ENCODE measurements at regions not wholly inside any gene's neighbourhood (a gene's known extent, or its start where the extent isn't known, plus 50 kb on each side); places are given as distances from the start of the nearest gene placed in this dataset.
A peak's percentile ranks its signal among the peaks of the same experiment; 100 is the strongest.

- no peaks in the 10 kb centered on the region for H3K36me3 ChIP-seq
- peak overlapping the region in 1 of 2 donors; percentile 4 for H3K27ac ChIP-seq
- intact Hi-C loops (cut with DNase I): no loop called here
- no peak for TF ChIP-seq CTCF (IDR thresholded peaks at IDR 0.05)
- H3K4me3 ChIP-seq: no peak overlapping the region
- peaks cover 0 to 23% of the 10 kb centered on the region in 2 donors for H3K4me1 ChIP-seq
- no peaks in the 10 kb centered on the region for H3K9me3 ChIP-seq
- H3K27me3 ChIP-seq: no peaks in the 10 kb centered on the region
- ATAC-seq (peak; percentile 13), DNase-seq (peak in 2 of 4 donors; percentile 39 to 67)
These were observed 56.7 kb upstream of the PNRC1 start for GRCh38 chr6:89023591-89024441.

- Histone ChIP-seq H3K27ac (no peak overlapping the region), H3K36me3 (no peaks in the 10 kb centered on the region), H3K4me3 (no peak overlapping the region), H3K9me3 (no peaks in the 10 kb centered on the region), H3K27me3 (no peaks in the 10 kb centered on the region), H3K4me1 (peaks cover 0 to 23% of the 10 kb centered on the region in 2 donors)
- DNase-seq (no peak), ATAC-seq (peak; percentile 43)
- intact Hi-C loops (cut with DNase I): no loop called here
- TF ChIP-seq CTCF (IDR thresholded peaks at IDR 0.05): no peak
These were observed 57.8 kb upstream of the PNRC1 start for GRCh38 chr6:89022798-89023197.

- Histone ChIP-seq H3K4me1 (peaks cover 0 to 23% of the 10 kb centered on the region in 2 donors), H3K36me3 (no peaks in the 10 kb centered on the region), H3K9me3 (no peaks in the 10 kb centered on the region), H3K4me3 (no peak overlapping the region), H3K27me3 (no peaks in the 10 kb centered on the region), H3K27ac (no peak overlapping the region)
- intact Hi-C loops (cut with DNase I): no loop called here
- TF ChIP-seq CTCF (IDR thresholded peaks at IDR 0.05): no peak
- ATAC-seq: no peak
- DNase-seq: no peak
These were observed 58.2 kb upstream of the RNGTT start for GRCh38 chr6:89021629-89022028.

- ATAC-seq (no peak), DNase-seq (no peak)
- no peaks in the 10 kb centered on the region for H3K9me3 ChIP-seq
- H3K27ac ChIP-seq: no peak overlapping the region
- H3K36me3 ChIP-seq: no peaks in the 10 kb centered on the region
- intact Hi-C loops (cut with DNase I): no loop called here
- no peak for TF ChIP-seq CTCF (IDR thresholded peaks at IDR 0.05)
- no peaks in the 10 kb centered on the region for H3K4me1 ChIP-seq
- H3K27me3 ChIP-seq: no peaks in the 10 kb centered on the region
- H3K4me3 ChIP-seq: no peak overlapping the region
These were observed 52.6 kb upstream of the RNGTT start for GRCh38 chr6:89015971-89016370.

GRCh38 chr6:89013438-89013837 is 50.0 kb upstream of the RNGTT start:
- TF ChIP-seq CTCF (IDR thresholded peaks at IDR 0.05): no peak
- ATAC-seq: peak; percentile 88
- Histone ChIP-seq H3K9me3 (no peaks in the 10 kb centered on the region), H3K4me1 (peaks cover 0 to 9% of the 10 kb centered on the region in 2 donors), H3K27ac (no peak overlapping the region), H3K36me3 (no peaks in the 10 kb centered on the region), H3K27me3 (no peaks in the 10 kb centered on the region), H3K4me3 (no peak overlapping the region)
- no peak for DNase-seq
- intact Hi-C loops (cut with DNase I): no loop called here
